Tibial nerve (tissue), 4 donors: ENCODE measurements at regions not wholly inside any gene's neighbourhood (a gene's known extent, or its start where the extent isn't known, plus 50 kb on each side); places are given as distances from the start of the nearest gene placed in this dataset.

ENCODE experiments used
- EP300 ChIP-seq, 2 donors: sonication (generic); formaldehyde crosslinking; IDR thresholded peaks; one replicate each; pipeline ENCODE4 v1.6.1; 2017; ENCODE audit warnings: antibody characterized with exemption in 2 of 2, mild to moderate bottlenecking in 1 of 2
- POLR2A ChIP-seq, 2 donors: fragments of 450-650 bp; IDR thresholded peaks; one replicate each; pipeline ENCODE4 v1.6.1; 2017; ENCODE audit warnings: antibody characterized with exemption in 2 of 2, mild to moderate bottlenecking in 2 of 2, moderate library complexity in 2 of 2
- TF ChIP-seq, protein P1 (sequence below), 5 experiments: fragments of 200-600 bp in 3 of 5; fragments of 450-650 bp in 2 of 5; sonication (generic) in 3 of 5; IDR thresholded peaks; one replicate each; pipeline ENCODE4 v1.5.1; 2016 to 2019; ENCODE audit warnings: antibody characterized with exemption in 5 of 5, mild to moderate bottlenecking in 3 of 5, moderate library complexity in 2 of 5

DNA sequence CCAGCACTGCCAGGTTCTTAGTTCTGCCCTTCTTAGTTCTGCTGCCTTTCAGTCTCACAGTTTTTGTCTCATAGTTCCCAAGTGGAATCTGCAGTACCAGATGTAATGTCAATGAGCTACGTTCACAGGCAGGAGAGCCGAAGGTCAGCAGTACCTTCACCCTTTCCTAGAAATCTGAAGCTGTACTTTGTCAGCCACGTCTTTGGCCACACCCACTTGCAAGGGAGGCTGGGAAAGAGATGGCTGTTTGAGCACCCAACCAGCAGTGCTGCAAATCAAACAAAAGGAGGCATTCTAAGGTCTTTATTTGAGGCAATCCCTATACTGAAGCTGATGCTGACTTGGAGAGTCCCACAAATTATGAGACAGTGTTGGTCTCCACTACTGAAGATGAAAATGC is 199.1 kb upstream of the NPY2R start:
- TF ChIP-seq, protein P1, sequence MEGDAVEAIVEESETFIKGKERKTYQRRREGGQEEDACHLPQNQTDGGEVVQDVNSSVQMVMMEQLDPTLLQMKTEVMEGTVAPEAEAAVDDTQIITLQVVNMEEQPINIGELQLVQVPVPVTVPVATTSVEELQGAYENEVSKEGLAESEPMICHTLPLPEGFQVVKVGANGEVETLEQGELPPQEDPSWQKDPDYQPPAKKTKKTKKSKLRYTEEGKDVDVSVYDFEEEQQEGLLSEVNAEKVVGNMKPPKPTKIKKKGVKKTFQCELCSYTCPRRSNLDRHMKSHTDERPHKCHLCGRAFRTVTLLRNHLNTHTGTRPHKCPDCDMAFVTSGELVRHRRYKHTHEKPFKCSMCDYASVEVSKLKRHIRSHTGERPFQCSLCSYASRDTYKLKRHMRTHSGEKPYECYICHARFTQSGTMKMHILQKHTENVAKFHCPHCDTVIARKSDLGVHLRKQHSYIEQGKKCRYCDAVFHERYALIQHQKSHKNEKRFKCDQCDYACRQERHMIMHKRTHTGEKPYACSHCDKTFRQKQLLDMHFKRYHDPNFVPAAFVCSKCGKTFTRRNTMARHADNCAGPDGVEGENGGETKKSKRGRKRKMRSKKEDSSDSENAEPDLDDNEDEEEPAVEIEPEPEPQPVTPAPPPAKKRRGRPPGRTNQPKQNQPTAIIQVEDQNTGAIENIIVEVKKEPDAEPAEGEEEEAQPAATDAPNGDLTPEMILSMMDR (IDR thresholded peaks at IDR 0.05): no peak
- TF ChIP-seq POLR2A (IDR thresholded peaks at IDR 0.05) (no peak), EP300 (IDR thresholded peaks at IDR 0.05) (no peak)
